ENCODE measurements at regions not wholly inside any gene's neighbourhood (a gene's known extent, or its start where the extent isn't known, plus 50 kb on each side); places are given as distances from the start of the nearest gene placed in this dataset.

GRCh38 chr14:81613341-81614045, 79.8 kb upstream of the SEL1L start:
- TF ChIP-seq CTCF (IDR thresholded peaks at IDR 0.05; ENCODE audit: low read length) (no peak), EZH2 (IDR thresholded peaks at IDR 0.05; ENCODE audit: borderline replicate concordance, low read length) (no peak)
